ENCODE measurements at regions not wholly inside any gene's neighbourhood (a gene's known extent, or its start where the extent isn't known, plus 50 kb on each side); places are given as distances from the start of the nearest gene placed in this dataset.
"Not testable (repeated sequence)": the region's sequence is repeated elsewhere in the genome, so short reads cannot be mapped to it uniquely, and the experiment has no call there.

DNA sequence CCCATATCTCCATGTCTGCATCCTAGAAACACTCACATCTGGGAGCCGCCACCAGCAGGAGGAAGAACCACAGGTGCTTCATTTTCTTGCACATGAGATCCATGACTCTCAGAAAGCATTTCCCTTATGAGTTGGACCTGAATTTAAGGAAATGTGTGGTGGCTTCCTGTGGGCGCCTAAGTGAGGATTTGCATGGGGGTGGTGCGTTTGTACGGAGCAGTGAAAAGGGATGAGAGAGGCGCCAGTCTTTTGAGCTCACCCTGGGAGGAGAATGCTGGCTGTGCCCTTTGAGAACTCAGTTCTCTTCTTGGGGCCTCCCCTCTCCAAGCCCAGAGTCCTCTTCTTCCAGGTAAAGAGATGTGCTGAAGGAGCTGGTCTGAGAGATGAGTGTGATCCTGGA, 895.7 kb downstream of the TMEM121 start:
- TF ChIP-seq, protein P1, sequence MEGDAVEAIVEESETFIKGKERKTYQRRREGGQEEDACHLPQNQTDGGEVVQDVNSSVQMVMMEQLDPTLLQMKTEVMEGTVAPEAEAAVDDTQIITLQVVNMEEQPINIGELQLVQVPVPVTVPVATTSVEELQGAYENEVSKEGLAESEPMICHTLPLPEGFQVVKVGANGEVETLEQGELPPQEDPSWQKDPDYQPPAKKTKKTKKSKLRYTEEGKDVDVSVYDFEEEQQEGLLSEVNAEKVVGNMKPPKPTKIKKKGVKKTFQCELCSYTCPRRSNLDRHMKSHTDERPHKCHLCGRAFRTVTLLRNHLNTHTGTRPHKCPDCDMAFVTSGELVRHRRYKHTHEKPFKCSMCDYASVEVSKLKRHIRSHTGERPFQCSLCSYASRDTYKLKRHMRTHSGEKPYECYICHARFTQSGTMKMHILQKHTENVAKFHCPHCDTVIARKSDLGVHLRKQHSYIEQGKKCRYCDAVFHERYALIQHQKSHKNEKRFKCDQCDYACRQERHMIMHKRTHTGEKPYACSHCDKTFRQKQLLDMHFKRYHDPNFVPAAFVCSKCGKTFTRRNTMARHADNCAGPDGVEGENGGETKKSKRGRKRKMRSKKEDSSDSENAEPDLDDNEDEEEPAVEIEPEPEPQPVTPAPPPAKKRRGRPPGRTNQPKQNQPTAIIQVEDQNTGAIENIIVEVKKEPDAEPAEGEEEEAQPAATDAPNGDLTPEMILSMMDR (IDR thresholded peaks at IDR 0.05) = no peak
- DNase-seq = no peak
- H3K4me3 ChIP-seq = no peak overlapping the region
- H3K27ac ChIP-seq = no peak overlapping the region
- no peaks in the 10 kb centered on the region for H3K9me3 ChIP-seq
- H3K4me1 ChIP-seq = no peaks in the 10 kb centered on the region
- no peak for ATAC-seq
- 27 to 35% methylated on average over 5 of the region's 5 CpGs for WGBS, 2 donors
- intact Hi-C loops (cut with DNase I) = no loop called here
- H3K27me3 ChIP-seq = peaks cover 0 to 4% (median 0%) of the 10 kb centered on the region in 4 donors
- H3K36me3 ChIP-seq = no peaks in the 10 kb centered on the region
- FAIRE-seq = no peak

DNA sequence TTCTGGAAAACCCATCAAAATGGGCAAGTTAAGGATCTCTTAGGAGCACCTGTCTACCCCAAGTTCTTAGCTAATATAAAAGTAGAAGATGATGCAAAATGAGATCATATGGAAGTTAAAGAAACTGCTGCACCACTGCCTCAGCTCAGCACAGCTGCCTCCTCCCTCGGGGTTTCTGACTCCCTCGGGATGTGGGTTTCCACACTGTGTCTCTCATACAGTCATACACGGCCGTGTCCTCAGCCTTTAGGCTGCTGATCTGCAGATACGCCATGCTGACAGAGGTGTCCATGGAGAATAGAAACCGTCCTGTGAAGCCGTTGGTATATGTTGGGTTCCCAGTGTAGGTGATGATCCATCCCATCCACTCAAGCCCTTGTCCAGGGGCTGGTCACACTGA, 898.8 kb downstream of the TMEM121 start:
- DNase-seq; H3K27me3 ChIP-seq; ATAC-seq; intact Hi-C loops (cut with DNase I); H3K27ac ChIP-seq; H3K9me3 ChIP-seq; FAIRE-seq; H3K36me3 ChIP-seq; H3K4me1 ChIP-seq; H3K4me3 ChIP-seq: not testable (repeated sequence)
- WGBS, 2 donors = 46 to 47% methylated on average over 7 of the region's 7 CpGs

- Histone ChIP-seq H3K36me3 (no peaks in the 10 kb centered on the region), H3K9me3 (no peaks in the 10 kb centered on the region), H3K27ac (no peak overlapping the region), H3K27me3 (no peaks in the 10 kb centered on the region), H3K4me3 (no peak overlapping the region), H3K4me1 (no peaks in the 10 kb centered on the region)
- TF ChIP-seq, protein P1 (IDR thresholded peaks at IDR 0.05) = peak in 2 of 4 donors; percentile 18 to 22
- 38 to 43% methylated on average over 16 of the region's 16 CpGs for WGBS, 2 donors
- DNase-seq (peak in 5 of 6 donors; percentile 15 to 70 (median 51)), FAIRE-seq (no peak), ATAC-seq (peak in 1 of 4 donors; percentile 48)
- intact Hi-C loops (cut with DNase I) = no loop called here
Observed at GRCh38 chr14:106436310-106436905, 910.0 kb downstream of the TMEM121 start.

DNA sequence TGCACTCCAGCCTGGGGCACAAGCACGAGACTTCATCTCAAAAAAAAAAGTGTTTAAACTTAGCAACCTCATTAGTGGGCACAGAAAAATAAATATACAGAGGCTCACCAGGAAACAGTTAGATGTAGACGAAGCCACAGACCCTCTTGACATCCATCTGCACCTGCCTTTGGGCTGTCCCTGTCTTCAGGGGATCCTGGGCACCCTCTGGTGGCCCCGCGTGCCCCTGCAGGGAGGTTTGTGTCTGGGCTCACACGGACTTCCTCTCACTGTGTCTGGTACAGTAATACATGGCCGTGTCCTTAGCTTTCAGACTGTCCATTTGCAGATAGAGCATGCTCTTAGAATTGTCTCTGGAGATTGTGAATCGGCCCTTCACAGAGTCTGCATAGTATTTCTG, 916.5 kb downstream of the TMEM121 start:
- Histone ChIP-seq H3K9me3 (no peaks in the 10 kb centered on the region), H3K36me3 (no peaks in the 10 kb centered on the region), H3K27me3 (no peaks in the 10 kb centered on the region), H3K4me3 (no peak overlapping the region), H3K4me1 (no peaks in the 10 kb centered on the region), H3K27ac (no peak overlapping the region)
- TF ChIP-seq, protein P1 (IDR thresholded peaks at IDR 0.05) = no peak
- intact Hi-C loops (cut with DNase I) = no loop called here
- DNase-seq (no peak), FAIRE-seq (no peak), ATAC-seq (no peak)
- WGBS, 2 donors = 20 to 21% methylated on average over 7 of the region's 7 CpGs

DNA sequence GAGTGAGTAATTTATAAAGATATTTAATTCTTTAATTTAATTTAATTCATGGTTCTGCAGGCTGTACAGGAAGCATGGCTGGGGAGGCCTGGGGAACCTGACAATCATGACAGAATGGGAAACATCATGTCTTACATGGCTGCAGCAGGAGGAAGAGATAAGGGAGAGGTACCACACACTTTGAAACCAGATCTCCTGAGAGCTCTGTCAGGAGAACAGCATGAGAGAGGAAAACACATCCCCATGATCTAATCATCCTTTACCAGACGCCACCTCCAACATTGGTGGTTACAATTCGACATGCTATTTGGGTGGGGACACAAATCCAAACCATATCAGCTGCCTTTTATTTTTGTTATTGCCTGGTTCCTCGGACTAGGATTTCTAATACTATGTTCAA, 928.6 kb downstream of the TMEM121 start:
- H3K27ac ChIP-seq = no peak overlapping the region
- peaks cover 0 to 3% (median 0%) of the 10 kb centered on the region in 4 donors for H3K27me3 ChIP-seq
- no peak for DNase-seq
- WGBS, 2 donors = 19 to 21% methylated on average over 3 of the region's 3 CpGs
- ATAC-seq = no peak
- no peak overlapping the region for H3K4me3 ChIP-seq
- H3K36me3 ChIP-seq = no peaks in the 10 kb centered on the region
- FAIRE-seq = no peak
- H3K9me3 ChIP-seq = no peaks in the 10 kb centered on the region
- no peaks in the 10 kb centered on the region for H3K4me1 ChIP-seq
- TF ChIP-seq, protein P1 (IDR thresholded peaks at IDR 0.05) = no peak
- intact Hi-C loops (cut with DNase I) = no loop called here
